HG02759 (cell line): ENCODE measurements at regions not wholly inside any gene's neighbourhood (a gene's known extent, or its start where the extent isn't known, plus 50 kb on each side); places are given as distances from the start of the nearest gene placed in this dataset.
"Not testable (repeated sequence)": the region's sequence is repeated elsewhere in the genome, so short reads cannot be mapped to it uniquely, and the experiment has no call there.

Experiments used
- ATAC-seq: cut with Tn5 transposase; IDR thresholded peaks from one replicate; pipeline ENCODE4 v1.9.1; 2021; ENCODE audit warnings: mild to moderate bottlenecking, moderate library complexity; ENCODE audit not compliant: unreplicated experiment

DNA sequence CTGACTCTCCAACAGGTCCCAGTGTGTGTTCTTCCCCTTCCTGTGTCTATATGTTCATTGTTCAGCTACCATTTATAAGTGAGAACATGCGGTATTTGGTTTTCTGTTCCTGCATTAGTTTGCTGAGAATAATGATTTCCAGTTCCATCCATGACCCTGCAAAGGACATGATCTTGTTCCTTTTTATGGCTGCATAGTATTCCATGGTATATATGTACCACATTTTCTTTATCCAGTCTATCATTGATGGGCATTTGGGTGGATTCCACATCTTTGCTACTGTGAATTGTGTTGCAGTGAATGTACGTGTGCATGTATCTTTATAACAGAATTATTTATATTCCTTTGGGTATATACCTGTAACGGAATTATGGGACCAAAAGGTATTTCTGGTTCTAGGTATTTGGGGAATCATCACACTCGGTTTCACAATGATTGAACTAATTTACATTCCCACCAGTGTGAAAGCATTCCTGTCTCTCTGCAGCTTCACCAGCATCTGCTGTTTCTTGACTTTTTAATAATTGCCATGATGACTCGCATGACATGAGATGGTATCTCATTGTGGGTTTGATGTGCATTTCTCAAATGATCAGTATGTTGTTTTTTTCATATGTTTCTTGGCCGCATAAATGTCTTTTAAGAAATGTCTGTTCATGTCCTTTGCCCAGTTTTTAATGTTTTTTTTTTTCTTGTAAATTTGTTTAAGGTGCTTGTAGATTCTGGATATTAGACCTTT lies 60.2 kb downstream of the LSMEM1 start:
- no peak for ATAC-seq

DNA sequence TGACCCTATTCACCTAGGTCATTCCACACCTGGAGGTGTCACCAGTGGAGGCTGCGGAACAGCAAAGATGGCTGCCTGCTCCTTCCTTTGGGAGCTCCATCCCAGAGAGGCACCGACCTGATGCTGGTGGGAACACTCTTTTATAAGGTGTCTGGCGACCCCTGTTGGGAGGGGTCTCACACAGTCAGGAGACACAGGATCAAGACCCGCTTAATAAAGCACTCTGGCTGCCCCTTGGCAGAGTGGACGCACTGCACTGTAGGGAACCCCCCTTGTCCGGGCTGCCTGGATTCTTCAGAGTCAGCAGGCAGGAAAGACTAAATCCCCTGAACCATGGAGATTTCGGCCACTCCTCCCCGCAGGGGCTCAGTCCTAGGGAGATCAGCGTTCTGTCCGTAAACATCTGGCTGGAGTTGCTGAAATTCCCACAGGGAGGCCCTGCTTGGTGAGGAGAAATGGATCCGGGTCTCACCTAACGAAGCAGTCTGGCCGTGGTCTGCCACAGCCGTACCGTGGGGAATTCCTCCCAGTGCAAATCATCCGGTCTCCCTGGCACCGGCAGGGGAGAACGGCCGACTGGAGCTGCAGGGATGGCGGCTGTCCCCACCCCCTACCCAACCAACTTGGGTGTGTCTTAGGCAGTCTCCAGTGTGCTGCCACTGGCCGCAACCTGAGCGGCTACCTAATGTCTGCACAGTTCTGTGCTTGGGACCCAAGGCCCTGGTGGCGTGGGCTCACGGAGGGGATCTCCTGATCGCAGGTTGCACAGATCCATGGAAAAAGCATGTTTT lies 66.1 kb downstream of the LSMEM1 start:
- no peak for ATAC-seq

DNA sequence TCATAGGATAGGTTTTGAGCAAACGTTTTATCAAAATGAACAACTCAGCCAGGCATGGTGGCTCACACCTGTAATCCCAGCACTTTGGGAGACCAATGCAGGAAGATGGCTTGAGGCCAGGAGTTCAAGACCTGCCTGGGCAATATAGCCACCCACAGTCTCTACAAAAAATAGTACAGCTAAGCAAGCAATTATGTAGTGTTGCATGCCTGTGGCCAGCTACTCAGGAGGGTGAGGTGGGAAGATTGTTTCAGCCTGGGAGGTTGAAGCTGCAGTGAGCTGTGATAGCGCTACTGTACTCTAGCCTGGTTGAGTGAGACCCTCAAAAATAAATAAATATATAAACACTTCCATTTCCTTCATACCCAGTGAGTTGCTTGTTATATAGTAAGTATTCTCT lies 67.1 kb downstream of the LSMEM1 start:
- no peak for ATAC-seq

DNA sequence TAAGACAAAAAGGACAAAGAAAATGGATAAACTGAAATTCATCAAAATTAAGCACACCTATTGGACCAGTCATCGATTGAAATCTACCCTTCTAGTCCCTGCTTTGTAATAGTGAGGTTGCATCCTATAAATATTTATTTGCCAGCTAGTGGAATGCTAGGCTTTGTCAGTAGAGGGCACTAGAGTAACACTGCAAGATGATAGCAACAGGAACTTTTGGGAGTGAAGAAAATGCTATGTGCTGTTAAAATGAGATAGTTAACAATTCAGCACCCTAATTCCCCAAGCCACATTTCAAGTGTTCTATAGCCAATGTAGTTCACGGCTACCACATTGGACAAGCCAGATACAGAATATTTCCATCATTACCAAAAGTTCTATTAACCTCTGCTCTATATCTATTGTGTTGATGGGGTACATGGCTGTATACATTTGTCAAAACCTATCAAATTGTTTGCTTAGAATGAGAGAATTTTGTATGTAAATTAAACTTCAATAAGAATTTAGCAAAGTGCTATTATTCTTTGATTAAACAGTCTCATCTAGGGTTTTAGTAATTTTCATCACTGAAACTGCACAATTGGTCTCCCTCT lies 69.8 kb downstream of the LSMEM1 start:
- ATAC-seq: peak; percentile 87

DNA sequence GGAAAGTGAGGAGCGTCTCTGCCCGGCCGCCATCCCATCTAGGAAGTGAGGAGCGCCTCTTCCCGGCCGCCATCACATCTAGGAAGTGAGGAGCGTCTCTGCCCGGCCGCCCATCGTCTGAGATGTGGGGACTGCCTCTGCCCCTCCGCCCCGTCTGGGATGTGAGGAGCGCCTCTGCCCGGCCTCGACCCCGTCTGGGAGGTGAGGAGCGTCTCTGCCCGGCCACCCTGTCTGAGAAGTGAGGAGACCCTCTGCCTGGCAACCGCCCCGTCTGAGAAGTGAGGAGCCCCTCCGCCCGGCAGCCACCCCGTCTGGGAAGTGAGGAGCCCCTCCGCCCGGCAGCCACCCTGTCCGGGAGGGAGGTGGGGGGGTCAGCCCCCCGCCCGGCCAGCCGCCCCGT lies 70.7 kb downstream of the LSMEM1 start:
- ATAC-seq: not testable (repeated sequence)

DNA sequence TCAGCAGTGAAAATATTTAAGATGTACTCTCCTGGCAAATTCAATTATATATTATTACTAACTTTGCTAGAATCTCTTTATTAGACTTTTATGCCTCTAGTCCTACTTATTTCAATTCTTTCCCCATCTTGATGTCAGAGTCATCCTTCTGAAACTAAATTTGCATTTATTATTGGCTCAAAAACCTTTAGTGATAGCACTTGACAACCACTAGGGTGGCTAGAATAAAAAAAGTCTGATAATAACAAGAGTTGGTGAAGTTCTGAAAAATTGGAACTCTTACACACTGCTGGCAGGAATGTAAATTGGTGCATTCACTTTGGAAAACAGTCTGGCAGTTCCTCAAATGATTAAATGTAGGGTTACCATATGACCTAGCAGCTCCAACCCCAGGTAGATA lies 73.8 kb downstream of the LSMEM1 start:
- ATAC-seq: no peak

DNA sequence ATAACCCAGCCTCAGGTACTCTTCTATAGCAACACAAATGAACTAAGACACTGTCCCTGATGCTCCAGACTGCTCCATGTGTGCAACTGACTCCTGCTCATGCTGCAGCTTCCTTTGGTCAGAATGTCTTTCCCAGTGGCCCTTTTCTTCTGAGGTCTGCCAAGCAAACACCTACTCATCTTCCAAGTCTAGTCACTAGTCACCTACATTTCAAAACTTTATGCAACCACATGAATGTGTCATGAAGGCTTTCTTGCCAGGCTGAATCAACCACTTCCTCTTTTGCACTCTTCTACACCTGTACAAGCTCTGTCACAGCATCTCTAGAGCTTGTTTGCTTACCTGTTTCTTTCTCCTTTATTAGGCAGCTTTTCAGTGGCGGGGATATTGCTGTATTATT lies 75.8 kb downstream of the LSMEM1 start:
- peak; percentile 87 for ATAC-seq

DNA sequence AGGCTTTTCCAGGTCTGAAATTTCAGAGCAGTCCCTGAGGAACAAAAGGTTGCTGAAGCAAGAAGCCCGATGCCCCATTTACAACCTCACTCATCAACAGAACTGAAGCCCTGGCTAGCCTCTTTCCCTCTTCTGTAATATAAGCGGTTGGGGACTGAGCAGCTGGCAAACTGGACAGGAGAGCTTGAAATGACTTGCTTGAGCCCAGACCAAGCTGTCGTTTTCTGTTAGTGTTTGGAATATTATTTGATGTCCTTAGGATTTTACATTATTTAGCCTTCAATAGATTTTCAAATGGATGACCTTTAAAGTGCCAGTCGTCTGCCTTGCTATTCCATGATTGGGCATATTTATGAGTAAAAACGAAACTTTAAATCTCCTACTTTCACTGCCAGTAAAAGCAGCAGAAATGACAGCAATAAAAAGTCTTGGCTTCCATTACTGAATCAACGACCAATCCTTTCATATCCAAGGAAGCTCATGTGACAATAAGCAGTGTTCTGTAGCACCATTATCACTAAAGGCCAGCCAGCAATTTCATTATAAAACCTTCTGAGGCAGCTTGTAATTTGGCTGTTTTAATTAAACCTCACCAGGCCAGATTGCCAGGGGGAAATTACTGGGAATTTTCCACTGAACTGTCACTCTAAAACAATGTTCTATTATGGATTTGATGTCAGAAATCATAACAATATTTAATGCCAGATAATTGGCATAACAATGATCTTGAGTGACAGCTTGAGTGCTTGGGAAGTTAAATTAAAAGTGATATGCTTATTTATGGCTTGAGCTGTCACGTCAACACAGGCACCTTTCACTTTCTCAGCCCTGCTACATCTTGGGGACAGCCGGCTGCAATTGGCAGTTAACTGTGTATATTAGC lies 85.9 kb downstream of the LSMEM1 start:
- no peak for ATAC-seq

DNA sequence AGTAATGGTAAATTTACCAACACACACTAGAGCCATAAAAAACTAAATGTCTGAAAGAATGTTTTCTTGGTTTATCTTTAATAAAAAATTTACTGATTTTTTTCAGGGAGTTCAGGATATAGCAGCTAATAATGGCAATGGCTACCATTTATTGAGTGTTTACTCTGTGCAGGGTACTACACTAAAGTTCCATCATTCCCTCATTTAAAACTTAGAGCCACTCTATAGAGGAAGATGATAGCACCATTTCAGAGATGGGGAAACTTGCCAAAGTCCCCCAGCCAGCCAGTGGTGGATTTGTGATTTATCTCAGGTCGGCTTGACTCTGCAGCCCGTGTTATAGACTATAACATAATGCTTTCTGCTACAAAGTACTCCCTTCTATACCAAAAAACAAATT lies 86.6 kb downstream of the LSMEM1 start:
- no peak for ATAC-seq

DNA sequence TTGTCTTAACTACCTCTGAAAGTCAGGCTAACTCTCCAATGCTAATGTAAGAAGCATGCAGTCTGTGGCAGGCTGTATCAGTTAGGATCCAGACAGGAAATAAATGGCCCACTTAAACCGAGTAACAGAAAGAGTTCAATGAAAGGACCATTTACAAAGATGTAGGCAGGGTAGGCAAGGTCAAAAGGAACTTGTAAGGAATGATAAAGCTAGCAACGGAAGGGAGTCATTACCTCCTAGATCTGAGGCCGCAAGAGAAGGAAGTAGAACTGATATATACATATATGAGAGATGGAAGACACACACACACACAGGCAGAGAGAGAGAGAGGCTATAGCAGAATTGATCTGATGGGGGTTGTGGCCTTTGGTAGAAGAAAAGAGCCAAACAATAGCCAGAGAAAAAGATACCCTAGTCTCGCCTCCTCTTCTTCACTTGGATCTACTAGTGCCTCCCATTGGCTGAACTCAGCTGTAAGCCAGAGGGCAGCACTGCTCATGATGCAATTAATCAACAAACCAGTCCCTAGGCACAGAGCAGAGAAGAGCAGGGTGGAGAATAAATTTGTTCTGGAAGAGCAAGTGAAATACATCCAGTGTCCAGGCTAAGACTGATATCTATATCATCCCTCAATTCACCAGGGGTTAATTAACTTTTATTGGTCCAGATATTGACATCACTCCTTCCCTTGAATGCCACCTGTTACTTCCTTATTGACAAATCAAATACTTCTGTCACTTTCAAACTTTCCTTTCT lies 91.2 kb downstream of the LSMEM1 start:
- ATAC-seq: no peak

DNA sequence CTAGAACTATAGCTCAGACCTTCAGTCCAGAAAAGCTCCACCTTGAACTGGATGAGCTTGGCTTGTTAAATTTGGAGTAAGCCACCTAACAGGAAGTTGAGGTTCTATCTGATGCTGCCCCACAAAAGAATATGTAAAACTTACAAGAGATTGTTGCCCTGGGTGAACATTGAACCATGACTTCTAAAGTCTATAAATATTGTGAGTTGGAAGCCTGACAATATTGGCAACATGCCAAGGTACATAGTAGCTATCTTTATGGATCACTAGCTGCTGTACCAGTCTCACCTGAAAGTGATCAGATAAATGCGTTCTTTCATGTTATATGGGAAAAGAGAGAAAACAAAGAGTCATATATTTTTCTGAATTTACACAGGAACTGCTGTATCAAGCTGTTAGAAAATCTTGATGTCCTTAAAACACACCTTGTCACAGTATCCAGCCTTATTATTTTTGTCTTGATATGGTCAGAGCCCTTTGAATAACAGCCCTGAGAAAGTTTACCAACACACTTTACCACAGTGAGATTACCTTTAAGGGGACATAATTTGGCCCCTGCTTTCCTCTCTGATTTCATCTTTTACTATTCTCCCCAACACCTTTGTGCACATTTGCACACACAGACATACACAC lies 92.0 kb downstream of the LSMEM1 start:
- no peak for ATAC-seq

DNA sequence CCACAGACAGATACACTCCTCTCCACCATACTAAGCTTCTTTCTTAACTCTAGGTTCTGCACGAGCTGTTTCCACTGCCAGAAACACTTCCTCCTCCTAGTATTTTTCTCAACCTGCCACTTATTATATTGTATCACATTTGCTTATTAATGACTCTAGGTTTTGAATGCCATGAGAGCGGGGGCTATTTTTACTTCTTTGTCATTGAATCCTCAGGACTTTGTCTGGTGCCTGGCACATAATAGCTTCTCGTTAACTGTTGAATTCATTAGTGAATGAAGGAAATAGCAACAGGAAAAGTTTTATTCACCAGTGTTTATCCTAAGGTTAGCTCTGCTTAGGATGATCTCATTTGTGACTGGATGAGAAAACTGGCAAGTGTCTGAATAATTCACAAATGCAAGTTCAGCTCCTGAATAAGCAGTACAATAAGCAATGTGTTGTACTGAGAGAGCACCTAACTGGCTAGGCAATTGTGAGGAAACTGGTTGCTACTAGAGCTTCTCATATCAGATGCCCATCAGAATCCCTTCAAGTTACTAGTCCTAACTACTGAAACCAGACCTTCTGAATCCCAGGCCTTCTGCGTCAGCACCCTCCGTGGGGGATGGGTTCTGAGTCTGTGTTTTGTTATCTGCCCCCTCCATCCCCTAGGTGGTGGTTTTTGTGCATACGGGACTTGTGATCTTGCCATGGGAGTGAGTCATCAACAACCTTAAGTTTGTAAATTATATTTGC lies 92.7 kb downstream of the LSMEM1 start:
- no peak for ATAC-seq

DNA sequence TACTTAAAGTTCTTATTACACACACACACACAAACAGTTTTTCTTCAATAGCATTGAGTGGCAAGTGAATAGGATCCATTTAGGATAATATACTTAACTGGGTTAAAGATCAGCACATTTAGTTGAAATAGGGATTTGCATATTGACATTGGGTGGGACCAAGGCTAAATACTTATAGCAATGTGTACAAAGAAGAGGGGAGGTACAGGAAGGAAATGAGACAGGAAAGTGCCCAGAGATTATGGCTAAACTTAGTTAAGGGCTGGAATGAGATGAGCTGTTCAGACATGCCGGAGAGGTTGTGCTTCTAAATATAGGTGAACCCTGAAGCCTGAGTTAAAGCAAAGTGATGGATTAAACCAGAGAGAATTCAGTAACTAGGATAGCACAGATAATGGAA lies 95.1 kb downstream of the LSMEM1 start:
- no peak for ATAC-seq

DNA sequence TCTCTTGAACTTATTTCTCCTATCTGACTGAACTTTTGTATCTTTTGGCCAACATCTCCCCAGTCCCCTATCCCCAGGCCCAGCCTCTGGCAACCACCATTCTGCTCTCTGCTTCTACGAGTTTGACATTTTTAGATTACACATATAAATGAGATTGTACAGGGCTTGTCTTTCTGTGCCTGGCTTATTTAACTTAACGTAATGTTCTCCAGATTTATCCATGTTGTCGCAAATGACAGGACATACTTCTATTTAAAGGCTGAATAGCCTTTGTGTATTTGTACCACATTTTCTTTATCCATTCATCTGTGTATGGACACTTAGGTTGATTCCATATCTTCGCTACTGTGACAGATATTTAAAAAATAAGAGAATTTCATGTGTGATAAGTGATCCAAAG lies 98.6 kb downstream of the LSMEM1 start:
- ATAC-seq: no peak

DNA sequence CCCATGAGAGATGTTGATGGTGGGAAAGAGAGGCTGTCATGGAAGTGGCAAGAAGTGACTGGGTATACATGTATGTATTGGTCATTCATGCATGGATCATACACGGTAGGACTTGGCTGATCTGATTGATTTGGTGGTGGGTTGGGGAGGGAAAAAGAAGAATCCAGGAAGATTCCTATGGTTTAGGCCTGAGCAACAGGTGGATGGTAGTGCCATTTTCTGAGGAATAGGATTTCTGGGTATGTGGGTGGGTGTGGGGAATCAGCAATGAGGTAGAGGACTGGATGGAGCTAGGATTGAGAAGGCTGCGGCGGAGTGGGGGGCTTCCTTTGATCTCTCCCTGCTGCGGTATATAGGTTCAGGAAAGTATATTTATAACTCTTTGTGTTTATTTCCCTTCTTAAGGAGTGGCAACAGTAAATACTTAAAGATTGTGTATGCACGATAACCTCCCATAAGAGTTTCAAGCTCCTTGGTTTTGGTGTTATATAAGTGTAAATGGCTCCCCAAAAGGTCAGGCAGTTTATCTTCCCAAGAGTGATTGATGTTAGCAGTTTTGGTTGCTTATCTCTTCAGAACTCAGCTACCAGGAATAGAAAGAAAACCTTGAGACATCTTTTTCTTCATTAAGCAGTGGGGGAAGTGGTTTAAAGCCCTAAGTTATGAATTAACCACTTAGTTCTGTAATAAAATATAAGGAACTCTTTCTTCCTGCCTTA lies 100.1 kb downstream of the LSMEM1 start:
- no peak for ATAC-seq

DNA sequence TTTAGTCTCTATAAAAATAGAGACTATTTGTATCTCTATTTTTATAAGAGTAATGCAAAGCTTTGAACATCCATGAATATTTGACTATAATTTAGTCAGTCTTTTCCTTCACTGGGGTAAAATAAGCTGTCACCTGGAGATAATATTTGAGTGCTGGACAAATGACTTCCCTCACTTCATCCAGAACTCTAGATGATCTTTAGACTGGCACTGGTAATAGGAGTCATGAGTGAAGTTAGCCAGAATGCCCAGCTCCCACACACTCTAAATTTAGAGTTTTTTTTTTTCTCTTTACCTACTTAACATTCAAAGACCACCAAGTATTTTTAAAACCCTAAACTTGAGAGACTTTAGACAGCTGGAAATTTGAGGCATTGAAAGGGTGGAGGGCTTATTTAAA lies 100.7 kb downstream of the LSMEM1 start:
- no peak for ATAC-seq

DNA sequence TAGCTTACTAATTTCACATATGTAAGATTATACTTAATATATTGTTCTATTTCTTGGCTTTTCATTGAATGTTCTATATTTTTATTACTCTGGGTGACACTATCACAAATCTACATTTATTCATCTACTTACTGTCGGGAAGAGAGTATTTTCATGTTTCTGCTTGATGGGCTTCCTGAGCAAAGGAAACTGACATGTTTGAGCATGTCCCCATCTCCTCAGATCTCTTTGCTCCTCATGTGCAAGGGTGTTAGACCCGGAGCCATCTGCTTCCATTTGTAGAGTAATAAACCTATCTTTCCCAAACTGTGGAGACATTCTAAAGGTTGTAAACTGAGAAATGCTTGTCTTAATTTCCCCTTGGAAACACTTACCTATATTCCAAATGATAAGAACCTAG lies 103.5 kb downstream of the LSMEM1 start:
- no peak for ATAC-seq

DNA sequence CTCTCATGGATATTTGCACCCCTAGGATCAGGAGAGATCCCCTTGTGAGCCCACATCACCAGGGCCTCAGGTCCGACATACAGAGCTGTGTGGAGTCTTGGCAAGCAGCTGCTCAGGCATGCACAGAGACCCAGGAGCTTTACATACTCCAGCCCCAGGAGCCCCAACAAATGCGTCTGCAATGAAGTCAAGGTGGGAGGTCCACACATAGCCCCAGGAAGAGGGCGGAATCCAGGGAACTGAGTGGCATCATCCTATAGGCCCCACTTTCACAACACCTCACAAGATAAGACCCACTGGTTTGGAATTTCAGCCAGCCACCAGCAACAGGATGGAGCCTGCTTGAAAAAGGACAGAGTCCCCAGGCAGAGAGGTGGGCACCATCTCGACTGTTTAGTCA lies 106.7 kb downstream of the LSMEM1 start:
- ATAC-seq: no peak
